ENCODE measurements at regions not wholly inside any gene's neighbourhood (a gene's known extent, or its start where the extent isn't known, plus 50 kb on each side); places are given as distances from the start of the nearest gene placed in this dataset.

DNA sequence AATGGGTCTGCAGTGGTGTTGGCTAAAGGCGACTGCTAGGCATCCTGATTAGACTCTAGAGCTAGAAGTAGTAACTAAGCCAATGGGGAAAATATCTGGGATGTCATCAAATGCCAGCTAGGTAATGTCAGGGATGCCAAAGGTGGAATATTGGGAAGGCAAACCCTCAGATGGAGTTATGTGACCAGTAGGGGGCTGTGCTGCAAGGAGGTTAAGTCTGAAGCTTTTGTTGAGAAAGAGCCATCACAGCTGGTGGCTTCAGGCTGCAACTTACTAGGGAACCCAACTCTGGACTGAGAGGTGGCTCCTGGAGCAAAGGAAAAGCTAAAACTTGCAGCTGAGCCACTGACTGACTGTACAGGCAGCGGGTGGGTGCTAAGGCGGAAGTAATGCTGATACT, 576.9 kb upstream of the GHITM start:
- TF ChIP-seq, protein P1, sequence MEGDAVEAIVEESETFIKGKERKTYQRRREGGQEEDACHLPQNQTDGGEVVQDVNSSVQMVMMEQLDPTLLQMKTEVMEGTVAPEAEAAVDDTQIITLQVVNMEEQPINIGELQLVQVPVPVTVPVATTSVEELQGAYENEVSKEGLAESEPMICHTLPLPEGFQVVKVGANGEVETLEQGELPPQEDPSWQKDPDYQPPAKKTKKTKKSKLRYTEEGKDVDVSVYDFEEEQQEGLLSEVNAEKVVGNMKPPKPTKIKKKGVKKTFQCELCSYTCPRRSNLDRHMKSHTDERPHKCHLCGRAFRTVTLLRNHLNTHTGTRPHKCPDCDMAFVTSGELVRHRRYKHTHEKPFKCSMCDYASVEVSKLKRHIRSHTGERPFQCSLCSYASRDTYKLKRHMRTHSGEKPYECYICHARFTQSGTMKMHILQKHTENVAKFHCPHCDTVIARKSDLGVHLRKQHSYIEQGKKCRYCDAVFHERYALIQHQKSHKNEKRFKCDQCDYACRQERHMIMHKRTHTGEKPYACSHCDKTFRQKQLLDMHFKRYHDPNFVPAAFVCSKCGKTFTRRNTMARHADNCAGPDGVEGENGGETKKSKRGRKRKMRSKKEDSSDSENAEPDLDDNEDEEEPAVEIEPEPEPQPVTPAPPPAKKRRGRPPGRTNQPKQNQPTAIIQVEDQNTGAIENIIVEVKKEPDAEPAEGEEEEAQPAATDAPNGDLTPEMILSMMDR (IDR thresholded peaks at IDR 0.05): no peak
- TF ChIP-seq POLR2A (IDR thresholded peaks at IDR 0.05) (no peak), EP300 (IDR thresholded peaks at IDR 0.05) (no peak)
